Fibroblast of lung (primary cell): ENCODE measurements at regions not wholly inside any gene's neighbourhood (a gene's known extent, or its start where the extent isn't known, plus 50 kb on each side); places are given as distances from the start of the nearest gene placed in this dataset.

ENCODE experiments used
- CTCF ChIP-seq, 2 donors: IDR thresholded peaks in 1 of 2; conservative IDR thresholded peaks in 1 of 2; 1 replicate in 1 of 2; 2 replicates in 1 of 2; pipeline ENCODE4 v1.5.1; 2011 to 2012; ENCODE audit warnings: low read length in 2 of 2, control low read depth in 1 of 2, inconsistent platforms in 1 of 2, low read depth in 1 of 2, mild to moderate bottlenecking in 1 of 2
- EZH2 ChIP-seq: IDR thresholded peaks from 2 replicates; pipeline ENCODE4 v1.5.1; 2012; ENCODE audit warnings: low read length, control low read depth, mild to moderate bottlenecking; ENCODE audit errors: missing control alignments

- TF ChIP-seq EZH2 (no peak), CTCF (conservative IDR thresholded peaks at IDR 0.05 in 1 of 2, IDR thresholded peaks at IDR 0.05 in 1 of 2; ENCODE audit: low read depth in 1 of 2, low read length in 2 of 2) (no peak)
These were observed 976.5 kb downstream of the ADGRL2 start for GRCh38 chr1:82777240-82777639.
